ENCODE measurements at regions not wholly inside any gene's neighbourhood (a gene's known extent, or its start where the extent isn't known, plus 50 kb on each side); places are given as distances from the start of the nearest gene placed in this dataset.

DNA sequence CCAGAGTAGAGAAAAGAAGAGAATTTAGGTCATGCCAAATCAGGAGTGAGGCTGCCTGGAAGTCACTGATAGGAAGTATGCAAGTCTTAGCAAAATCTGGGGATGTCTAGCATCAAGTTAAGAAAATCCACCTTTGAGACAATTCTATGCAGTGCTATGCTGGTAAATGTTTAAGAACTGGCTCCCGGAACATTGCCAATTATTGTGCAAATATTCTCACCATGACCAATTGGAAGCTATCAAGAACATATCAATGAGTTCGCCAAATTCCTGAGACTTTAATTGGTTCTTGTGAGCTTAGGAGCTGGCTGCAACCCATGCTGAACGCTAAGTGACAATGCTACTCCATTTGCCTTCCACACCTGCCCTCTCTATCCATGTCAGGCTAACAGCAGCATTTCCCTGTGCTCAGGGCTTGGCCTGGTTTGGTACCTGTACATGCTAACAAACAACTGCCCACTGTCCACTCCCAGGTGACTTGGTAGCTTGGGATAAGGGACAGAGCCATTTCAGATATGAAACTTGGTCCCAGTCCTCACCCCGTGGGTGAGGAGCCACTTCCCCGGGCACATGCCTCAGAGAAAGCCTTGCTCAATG is 172.9 kb upstream of the KLHL29 start:
- Histone ChIP-seq H3K27ac (replicated peaks; ENCODE audit: low read length) (no peak overlapping the region), H3K18ac (ENCODE audit: low read length) (peak overlapping the region; percentile 7), H3K79me1 (ENCODE audit: low read depth, low read length) (no peaks in the 10 kb centered on the region), H2BK120ac (ENCODE audit: low read depth, low read length) (no peak overlapping the region), H2AK5ac (ENCODE audit: low read depth, low read length) (no peak overlapping the region), H3K4me3 (ENCODE audit: low read length in 2 of 2) (no peak overlapping the region), H2BK15ac (ENCODE audit: low read length) (no peak overlapping the region), H3K9ac (ENCODE audit: low read depth, low read length, poor library complexity) (no peak overlapping the region), H4K91ac (ENCODE audit: low read depth, low read length, poor library complexity) (no peak overlapping the region), H3K4ac (ENCODE audit: low read length) (no peak overlapping the region), H4K8ac (ENCODE audit: low read depth, low read length) (no peak overlapping the region), H2AFZ (ENCODE audit: low read length) (no peak overlapping the region), H3K23ac (ENCODE audit: low read depth, low read length, poor library complexity) (no peak overlapping the region), H3K4me1 (ENCODE audit: control insufficient read depth in 2 of 2, insufficient read depth in 1 of 2, low read depth in 1 of 2, low read length in 2 of 2) (peaks cover 0 to 1% of the 10 kb centered on the region in 2 donors), H3K36me3 (replicated peaks in 1 of 2; ENCODE audit: control insufficient read depth in 2 of 2, insufficient read depth in 2 of 2, low read length in 2 of 2) (no peaks in the 10 kb centered on the region), H3K9me3 (replicated peaks in 1 of 2; ENCODE audit: control insufficient read depth in 2 of 2, insufficient read depth in 1 of 2, low read depth in 1 of 2, low read length in 2 of 2) (no peaks in the 10 kb centered on the region), H3K14ac (ENCODE audit: low read length) (no peak overlapping the region), H3K27me3 (ENCODE audit: control insufficient read depth in 3 of 3, insufficient read depth in 3 of 3, low read depth in 1 of 3, low read length in 3 of 3) (peaks cover 0 to 13% (median 0%) of the 10 kb centered on the region in 3 experiments), H3K4me2 (ENCODE audit: insufficient read depth, low read length, poor library complexity, severe bottlenecking) (no peak overlapping the region), H2BK5ac (ENCODE audit: low read length) (no peak overlapping the region), H2BK12ac (ENCODE audit: low read length) (no peak overlapping the region)
- no CpG with 5 or more reads among the region's 5 CpGs for WGBS, 2 donors (ENCODE audit: extremely low coverage in 2 of 2, insufficient read length in 2 of 2, insufficient replicate concordance in 1 of 2)
- DNase-seq (ENCODE audit: low spot score) = no peak

GRCh38 chr2:23213196-23213595 is 171.8 kb upstream of the KLHL29 start:
- Histone ChIP-seq H3K27ac (replicated peaks; ENCODE audit: low read length) (no peak overlapping the region), H2BK12ac (ENCODE audit: low read length) (no peak overlapping the region), H2AK5ac (ENCODE audit: low read depth, low read length) (no peak overlapping the region), H3K23ac (ENCODE audit: low read depth, low read length, poor library complexity) (no peak overlapping the region), H2BK15ac (ENCODE audit: low read length) (no peak overlapping the region), H3K18ac (ENCODE audit: low read length) (no peak overlapping the region), H3K9ac (ENCODE audit: low read depth, low read length, poor library complexity) (no peak overlapping the region), H4K8ac (ENCODE audit: low read depth, low read length) (no peak overlapping the region), H3K4ac (ENCODE audit: low read length) (no peak overlapping the region), H3K14ac (ENCODE audit: low read length) (no peak overlapping the region), H4K91ac (ENCODE audit: low read depth, low read length, poor library complexity) (no peak overlapping the region), H3K4me1 (ENCODE audit: control insufficient read depth in 2 of 2, insufficient read depth in 1 of 2, low read depth in 1 of 2, low read length in 2 of 2) (peaks cover 0 to 1% of the 10 kb centered on the region in 2 donors), H2AFZ (ENCODE audit: low read length) (no peak overlapping the region), H3K36me3 (replicated peaks in 1 of 2; ENCODE audit: control insufficient read depth in 2 of 2, insufficient read depth in 2 of 2, low read length in 2 of 2) (no peaks in the 10 kb centered on the region), H2BK120ac (ENCODE audit: low read depth, low read length) (no peak overlapping the region), H3K4me2 (ENCODE audit: insufficient read depth, low read length, poor library complexity, severe bottlenecking) (no peak overlapping the region), H2BK5ac (ENCODE audit: low read length) (no peak overlapping the region), H3K4me3 (ENCODE audit: low read length in 2 of 2) (no peak overlapping the region), H3K27me3 (ENCODE audit: control insufficient read depth in 3 of 3, insufficient read depth in 3 of 3, low read depth in 1 of 3, low read length in 3 of 3) (peaks cover 0 to 10% (median 0%) of the 10 kb centered on the region in 3 experiments), H3K79me1 (ENCODE audit: low read depth, low read length) (no peaks in the 10 kb centered on the region), H3K9me3 (replicated peaks in 1 of 2; ENCODE audit: control insufficient read depth in 2 of 2, insufficient read depth in 1 of 2, low read depth in 1 of 2, low read length in 2 of 2) (no peaks in the 10 kb centered on the region)
- no peak for DNase-seq (ENCODE audit: low spot score)
- WGBS, 2 donors (ENCODE audit: extremely low coverage in 2 of 2, insufficient read length in 2 of 2, insufficient replicate concordance in 1 of 2) = no CpG with 5 or more reads among the region's 7 CpGs

DNA sequence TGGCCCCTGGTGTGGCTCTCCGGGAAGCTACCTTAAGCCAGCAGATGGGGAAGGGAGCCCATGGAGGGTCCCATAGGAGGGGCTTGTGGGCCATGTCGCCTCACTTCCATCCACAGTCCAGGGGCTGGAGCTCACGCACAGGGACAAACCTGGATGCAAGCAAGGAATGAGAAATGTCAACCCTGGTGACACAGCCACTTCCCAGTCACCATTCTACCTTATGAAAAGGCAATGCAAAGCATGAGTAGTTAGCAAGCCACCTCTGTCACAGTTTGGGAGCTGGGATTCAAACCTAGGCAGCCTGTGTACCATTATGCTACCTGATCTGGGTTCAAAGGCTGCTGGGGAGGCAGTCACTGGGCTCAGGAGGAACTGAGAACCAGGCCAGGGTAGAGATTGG is 170.0 kb upstream of the KLHL29 start:
- Histone ChIP-seq H4K91ac (ENCODE audit: low read depth, low read length, poor library complexity) (no peak overlapping the region), H3K4me2 (ENCODE audit: insufficient read depth, low read length, poor library complexity, severe bottlenecking) (no peak overlapping the region), H3K4ac (ENCODE audit: low read length) (no peak overlapping the region), H2AFZ (ENCODE audit: low read length) (no peak overlapping the region), H3K79me1 (ENCODE audit: low read depth, low read length) (no peaks in the 10 kb centered on the region), H3K14ac (ENCODE audit: low read length) (no peak overlapping the region), H3K36me3 (replicated peaks in 1 of 2; ENCODE audit: control insufficient read depth in 2 of 2, insufficient read depth in 2 of 2, low read length in 2 of 2) (no peaks in the 10 kb centered on the region), H3K27me3 (ENCODE audit: control insufficient read depth in 3 of 3, insufficient read depth in 3 of 3, low read depth in 1 of 3, low read length in 3 of 3) (peaks cover 0 to 8% (median 0%) of the 10 kb centered on the region in 3 experiments), H3K23ac (ENCODE audit: low read depth, low read length, poor library complexity) (no peak overlapping the region), H2AK5ac (ENCODE audit: low read depth, low read length) (no peak overlapping the region), H3K9me3 (replicated peaks in 1 of 2; ENCODE audit: control insufficient read depth in 2 of 2, insufficient read depth in 1 of 2, low read depth in 1 of 2, low read length in 2 of 2) (no peaks in the 10 kb centered on the region), H3K18ac (ENCODE audit: low read length) (no peak overlapping the region), H2BK5ac (ENCODE audit: low read length) (no peak overlapping the region), H2BK12ac (ENCODE audit: low read length) (no peak overlapping the region), H3K4me1 (ENCODE audit: control insufficient read depth in 2 of 2, insufficient read depth in 1 of 2, low read depth in 1 of 2, low read length in 2 of 2) (peaks cover 0 to 1% of the 10 kb centered on the region in 2 donors), H4K8ac (ENCODE audit: low read depth, low read length) (no peak overlapping the region), H3K4me3 (ENCODE audit: low read length in 2 of 2) (no peak overlapping the region), H2BK15ac (ENCODE audit: low read length) (no peak overlapping the region), H3K27ac (replicated peaks; ENCODE audit: low read length) (no peak overlapping the region), H2BK120ac (ENCODE audit: low read depth, low read length) (no peak overlapping the region), H3K9ac (ENCODE audit: low read depth, low read length, poor library complexity) (no peak overlapping the region)
- no peak for DNase-seq (ENCODE audit: low spot score)
- WGBS, 2 donors (ENCODE audit: extremely low coverage in 2 of 2, insufficient read length in 2 of 2, insufficient replicate concordance in 1 of 2) = no CpG with 5 or more reads among the region's 3 CpGs

GRCh38 chr2:23219666-23220065 is 165.3 kb upstream of the KLHL29 start:
- no peaks in the 10 kb centered on the region for H3K9me3 ChIP-seq (replicated peaks in 1 of 2; ENCODE audit: control insufficient read depth in 2 of 2, insufficient read depth in 1 of 2, low read depth in 1 of 2, low read length in 2 of 2)

More at GRCh38 chr2:23219666-23220065, 165.3 kb upstream of the KLHL29 start:
- H3K27ac ChIP-seq (replicated peaks; ENCODE audit: low read length) = no peak overlapping the region
- no peak overlapping the region for H3K4me2 ChIP-seq (ENCODE audit: insufficient read depth, low read length, poor library complexity, severe bottlenecking)
- no peak overlapping the region for H2BK5ac ChIP-seq (ENCODE audit: low read length)
- H2AK5ac ChIP-seq (ENCODE audit: low read depth, low read length) = no peak overlapping the region
- WGBS, 2 donors (ENCODE audit: extremely low coverage in 2 of 2, insufficient read length in 2 of 2, insufficient replicate concordance in 1 of 2) = no CpG with 5 or more reads among the region's 4 CpGs
- H3K9ac ChIP-seq (ENCODE audit: low read depth, low read length, poor library complexity) = no peak overlapping the region
- no peaks in the 10 kb centered on the region for H3K79me1 ChIP-seq (ENCODE audit: low read depth, low read length)
- H2BK12ac ChIP-seq (ENCODE audit: low read length) = no peak overlapping the region
- H4K8ac ChIP-seq (ENCODE audit: low read depth, low read length) = no peak overlapping the region
- H4K91ac ChIP-seq (ENCODE audit: low read depth, low read length, poor library complexity) = no peak overlapping the region
- H3K27me3 ChIP-seq (ENCODE audit: control insufficient read depth in 3 of 3, insufficient read depth in 3 of 3, low read depth in 1 of 3, low read length in 3 of 3) = no peaks in the 10 kb centered on the region
- no peak overlapping the region for H2BK120ac ChIP-seq (ENCODE audit: low read depth, low read length)
- no peak overlapping the region for H3K4ac ChIP-seq (ENCODE audit: low read length)
- no peaks in the 10 kb centered on the region for H3K36me3 ChIP-seq (replicated peaks in 1 of 2; ENCODE audit: control insufficient read depth in 2 of 2, insufficient read depth in 2 of 2, low read length in 2 of 2)
- no peak for DNase-seq (ENCODE audit: low spot score)
- no peak overlapping the region for H2BK15ac ChIP-seq (ENCODE audit: low read length)
- no peak overlapping the region for H3K4me3 ChIP-seq (ENCODE audit: low read length in 2 of 2)
- no peak overlapping the region for H2AFZ ChIP-seq (ENCODE audit: low read length)
- no peak overlapping the region for H3K14ac ChIP-seq (ENCODE audit: low read length)
- H3K23ac ChIP-seq (ENCODE audit: low read depth, low read length, poor library complexity) = no peak overlapping the region
- peaks cover 2 to 9% of the 10 kb centered on the region in 2 donors for H3K4me1 ChIP-seq (ENCODE audit: control insufficient read depth in 2 of 2, insufficient read depth in 1 of 2, low read depth in 1 of 2, low read length in 2 of 2)
- H3K18ac ChIP-seq (ENCODE audit: low read length) = no peak overlapping the region
